K562 (cell line): ENCODE measurements at regions not wholly inside any gene's neighbourhood (a gene's known extent, or its start where the extent isn't known, plus 50 kb on each side); places are given as distances from the start of the nearest gene placed in this dataset.

Experiments
- ATAC-seq: fragments of 200-7000 bp; cut with Tn5 transposase; 3 replicates; pipeline ENCODE4 v1.9.1; 2020; ENCODE audit warnings: moderate library complexity
- BruUV-seq: library from RNA; stranded (reverse); fragments of 400-500 nt; replicated peaks from 2 replicates; lab custom pipeline; 2021; lab: Mats Ljungman, UMichigan
- CTCF ChIA-PET: fragments of 300-600 bp; formaldehyde crosslinking; extraction: SDS; loops from one replicate; lab custom pipeline; 2021; ENCODE audit warnings: low intra/inter-chr PET ratio; lab: Yijun Ruan, JAX
- POLR2A ChIA-PET: fragments of 300-600, 350-650 bp; sonication (Branson Sonifier 250); formaldehyde crosslinking; extraction: SDS; loops from one replicate; lab custom pipeline; 2021; ENCODE audit warnings: antibody characterized with exemption, inconsistent platforms; lab: Yijun Ruan, JAX
- DNase-seq, 4 experiments: peaks; one replicate each; pipeline versions ENCODE4 v3.0.0 to v3.0.0-alpha.2; 2011 to 2018; ENCODE audit warnings: low spot score in 3 of 4, mixed read lengths in 3 of 4; ENCODE audit errors: extremely low read depth in 1 of 4
- FAIRE-seq: peaks from 2 replicates; lab custom pipeline; 2011; peaks lifted over from hg19 to GRCh38; lab: Jason Lieb, UNC
- H2AFZ ChIP-seq: 2 replicates; pipeline ENCODE4 v1.6.0; 2011; ENCODE audit warnings: low read depth, low read length, control low read depth, inconsistent platforms
- H3K27ac ChIP-seq: fragments of 200-600 bp; 3 replicates; pipeline ENCODE4 v1.8.0; 2011; ENCODE audit warnings: low read depth, mild to moderate bottlenecking, control low read depth, inconsistent platforms, low read length, moderate library complexity, mixed read lengths; ENCODE audit errors: extremely low read depth
- H3K27me3 ChIP-seq, 2 experiments: fragments of 300-600 bp in 1 of 2; 2 replicates in 1 of 2; 3 replicates in 1 of 2; pipeline versions ENCODE4 v1.6.0 to v1.8.0; 2011; ENCODE audit warnings: inconsistent platforms in 2 of 2, low read length in 2 of 2, mild to moderate bottlenecking in 1 of 2, mixed read lengths in 1 of 2, moderate library complexity in 1 of 2; ENCODE audit not compliant: control insufficient read depth in 2 of 2, insufficient read depth in 2 of 2
- H3K36me3 ChIP-seq: fragments of 300-600 bp; 3 replicates; pipeline ENCODE4 v1.8.0; 2011; ENCODE audit warnings: mild to moderate bottlenecking, low read length, inconsistent platforms; ENCODE audit not compliant: control insufficient read depth, insufficient read depth
- H3K4me1 ChIP-seq, 2 experiments: fragments of 200-600 bp in 1 of 2; replicated peaks in 1 of 2; 2 replicates in 1 of 2; 3 replicates in 1 of 2; pipeline versions ENCODE4 v1.5.1 to v1.8.0; 2011; ENCODE audit warnings: inconsistent platforms in 2 of 2, low read length in 2 of 2, mild to moderate bottlenecking in 1 of 2, mixed read lengths in 1 of 2, moderate library complexity in 1 of 2; ENCODE audit not compliant: control insufficient read depth in 2 of 2, insufficient read depth in 2 of 2
- H3K4me2 ChIP-seq: 2 replicates; pipeline ENCODE4 v1.6.1; 2011; ENCODE audit warnings: low read length, control low read depth, inconsistent platforms, mixed read lengths; ENCODE audit not compliant: insufficient read depth
- H3K4me3 ChIP-seq: fragments of 200-600 bp; sonication (generic), shearing (Covaris generic); 2 replicates; pipeline ENCODE4 v1.5.1; 2016; ENCODE audit warnings: control low read depth, inconsistent platforms
- H3K79me2 ChIP-seq: fragments of 200-600 bp; 3 replicates; pipeline ENCODE4 v1.8.0; 2011; ENCODE audit warnings: low read length, inconsistent platforms; ENCODE audit not compliant: control insufficient read depth, insufficient read depth
- H3K9ac ChIP-seq, 2 experiments: 2 replicates each; pipeline versions ENCODE4 v1.6.0 to v1.6.1; 2011; ENCODE audit warnings: low read depth in 2 of 2, low read length in 2 of 2, control low read depth in 1 of 2, inconsistent platforms in 1 of 2, mild to moderate bottlenecking in 1 of 2, mixed read lengths in 1 of 2; ENCODE audit not compliant: insufficient read depth in 1 of 2
- H3K9me1 ChIP-seq: one replicate; pipeline ENCODE4 v1.6.0; 2011; ENCODE audit warnings: inconsistent platforms, mild to moderate bottlenecking, low read length, moderate library complexity; ENCODE audit not compliant: control insufficient read depth, insufficient read depth
- H3K9me3 ChIP-seq: replicated peaks from 2 replicates; pipeline ENCODE4 v1.5.1; 2011; ENCODE audit warnings: low read depth, low read length, inconsistent platforms; ENCODE audit not compliant: control insufficient read depth, insufficient read depth
- H4K20me1 ChIP-seq: replicated peaks from 2 replicates; pipeline ENCODE4 v1.6.1; 2011; ENCODE audit warnings: low read length, inconsistent platforms, mixed read lengths; ENCODE audit not compliant: control insufficient read depth, insufficient read depth
- BRCA1 ChIP-seq, 2 experiments: fragments of 450-650 bp in 1 of 2; sonication (generic) in 1 of 2; formaldehyde crosslinking in 1 of 2; IDR thresholded peaks; 2 replicates each; pipeline versions ENCODE4 v1.5.0 to v1.6.1; 2017 to 2020; ENCODE audit warnings: mild to moderate bottlenecking in 1 of 2, missing genetic modification reagents in 1 of 2
- FOXK2 ChIP-seq, 2 experiments: fragments of 450-650 bp; IDR thresholded peaks in 1 of 2; conservative IDR thresholded peaks in 1 of 2; 2 replicates each; pipeline ENCODE4 v1.6.1; 2016; ENCODE audit warnings: low read depth in 2 of 2, mild to moderate bottlenecking in 1 of 2
- ILK ChIP-seq: fragments of 450-650 bp; IDR thresholded peaks from 2 replicates; pipeline ENCODE4 v1.6.1; 2016; ENCODE audit warnings: missing genetic modification characterization, low read depth, mild to moderate bottlenecking, missing compliant biosample characterization, moderate library complexity, borderline replicate concordance
- MCM5 ChIP-seq: fragments of 450-650 bp; IDR thresholded peaks from 2 replicates; pipeline ENCODE4 v1.6.1; 2016; ENCODE audit warnings: low read depth
- MTA1 ChIP-seq: fragments of 450-650 bp; IDR thresholded peaks from 2 replicates; pipeline ENCODE4 v1.6.1; 2017; ENCODE audit warnings: borderline replicate concordance
- NUFIP1 ChIP-seq: fragments of 450-650 bp; IDR thresholded peaks from 2 replicates; pipeline ENCODE4 v1.6.1; 2018; ENCODE audit not compliant: partially characterized antibody
- WGBS: fragments of 100-300 bp; shearing (Covaris generic); methylation state at CpG from one replicate; pipeline ENCODE4 v1.1.6; 2016; ENCODE audit warnings: low coverage, mixed read lengths; ENCODE audit not compliant: insufficient coverage; ENCODE audit errors: missing lambda C conversion rate; 5-methylcytosine and 5-hydroxymethylcytosine counted together
- in situ Hi-C: fragments of 300-500 bp; cut with MboI; formaldehyde crosslinking; loops from 4 replicates; pipeline ENCODE4 v1.15.0; 2018; ENCODE audit warnings: inconsistent platforms, mixed read lengths
- intact Hi-C: fragments of 100-400 bp; cut with micrococcal nuclease; formaldehyde crosslinking; loops from 2 replicates; pipeline ENCODE4 v1.14.2; 2022
- TF ChIP-seq, protein P1 (sequence below): sonication (generic); formaldehyde crosslinking; IDR thresholded peaks from 2 replicates; pipeline ENCODE4 v1.8.0; 2023; ENCODE audit warnings: mild to moderate bottlenecking, missing genetic modification reagents
- TF ChIP-seq, protein P2 (sequence below): IDR thresholded peaks from 3 replicates; pipeline ENCODE4 v1.6.1; 2011; ENCODE audit warnings: borderline replicate concordance, mild to moderate bottlenecking; ENCODE audit not compliant: insufficient read length, insufficient read depth

DNA sequence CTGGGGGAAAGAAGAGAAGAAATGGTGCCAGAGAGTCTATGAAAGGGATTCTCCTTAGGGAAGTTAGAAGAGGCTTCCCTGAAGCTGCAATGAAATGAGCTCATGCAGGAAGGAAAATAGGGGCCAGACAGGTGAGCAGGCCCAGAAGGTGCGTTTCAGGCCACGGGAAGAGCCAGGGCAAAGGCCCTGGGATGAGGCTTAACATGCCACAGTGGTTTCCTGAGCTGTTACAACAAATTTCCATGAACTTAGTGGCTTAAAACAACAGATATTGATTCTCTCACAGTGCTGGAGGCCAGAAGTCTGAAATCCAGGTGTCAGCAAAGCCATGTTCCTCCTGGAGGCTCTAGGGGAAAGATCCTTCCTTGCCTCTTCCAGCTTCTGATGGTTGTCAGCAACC, 167.9 kb downstream of the TFAP2C start (continued):
- TF ChIP-seq, protein P1, sequence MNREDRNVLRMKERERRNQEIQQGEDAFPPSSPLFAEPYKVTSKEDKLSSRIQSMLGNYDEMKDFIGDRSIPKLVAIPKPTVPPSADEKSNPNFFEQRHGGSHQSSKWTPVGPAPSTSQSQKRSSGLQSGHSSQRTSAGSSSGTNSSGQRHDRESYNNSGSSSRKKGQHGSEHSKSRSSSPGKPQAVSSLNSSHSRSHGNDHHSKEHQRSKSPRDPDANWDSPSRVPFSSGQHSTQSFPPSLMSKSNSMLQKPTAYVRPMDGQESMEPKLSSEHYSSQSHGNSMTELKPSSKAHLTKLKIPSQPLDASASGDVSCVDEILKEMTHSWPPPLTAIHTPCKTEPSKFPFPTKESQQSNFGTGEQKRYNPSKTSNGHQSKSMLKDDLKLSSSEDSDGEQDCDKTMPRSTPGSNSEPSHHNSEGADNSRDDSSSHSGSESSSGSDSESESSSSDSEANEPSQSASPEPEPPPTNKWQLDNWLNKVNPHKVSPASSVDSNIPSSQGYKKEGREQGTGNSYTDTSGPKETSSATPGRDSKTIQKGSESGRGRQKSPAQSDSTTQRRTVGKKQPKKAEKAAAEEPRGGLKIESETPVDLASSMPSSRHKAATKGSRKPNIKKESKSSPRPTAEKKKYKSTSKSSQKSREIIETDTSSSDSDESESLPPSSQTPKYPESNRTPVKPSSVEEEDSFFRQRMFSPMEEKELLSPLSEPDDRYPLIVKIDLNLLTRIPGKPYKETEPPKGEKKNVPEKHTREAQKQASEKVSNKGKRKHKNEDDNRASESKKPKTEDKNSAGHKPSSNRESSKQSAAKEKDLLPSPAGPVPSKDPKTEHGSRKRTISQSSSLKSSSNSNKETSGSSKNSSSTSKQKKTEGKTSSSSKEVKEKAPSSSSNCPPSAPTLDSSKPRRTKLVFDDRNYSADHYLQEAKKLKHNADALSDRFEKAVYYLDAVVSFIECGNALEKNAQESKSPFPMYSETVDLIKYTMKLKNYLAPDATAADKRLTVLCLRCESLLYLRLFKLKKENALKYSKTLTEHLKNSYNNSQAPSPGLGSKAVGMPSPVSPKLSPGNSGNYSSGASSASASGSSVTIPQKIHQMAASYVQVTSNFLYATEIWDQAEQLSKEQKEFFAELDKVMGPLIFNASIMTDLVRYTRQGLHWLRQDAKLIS: no peak
- TF ChIP-seq, protein P2, sequence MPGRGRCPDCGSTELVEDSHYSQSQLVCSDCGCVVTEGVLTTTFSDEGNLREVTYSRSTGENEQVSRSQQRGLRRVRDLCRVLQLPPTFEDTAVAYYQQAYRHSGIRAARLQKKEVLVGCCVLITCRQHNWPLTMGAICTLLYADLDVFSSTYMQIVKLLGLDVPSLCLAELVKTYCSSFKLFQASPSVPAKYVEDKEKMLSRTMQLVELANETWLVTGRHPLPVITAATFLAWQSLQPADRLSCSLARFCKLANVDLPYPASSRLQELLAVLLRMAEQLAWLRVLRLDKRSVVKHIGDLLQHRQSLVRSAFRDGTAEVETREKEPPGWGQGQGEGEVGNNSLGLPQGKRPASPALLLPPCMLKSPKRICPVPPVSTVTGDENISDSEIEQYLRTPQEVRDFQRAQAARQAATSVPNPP: no peak
- TF ChIP-seq NUFIP1 (no peak), ILK (no peak), MCM5 (no peak)

- POLR2A ChIA-PET: no interaction called here
- intact Hi-C loops: no loop called here
- 7% methylated on average over 1 of the region's 1 CpG for WGBS
Observed at GRCh38 chr20:56798634-56799033, 169.5 kb downstream of the TFAP2C start.

More at GRCh38 chr20:56798634-56799033, 169.5 kb downstream of the TFAP2C start:
- CTCF ChIA-PET: no interaction called here
- DNase-seq: no peak
- H3K9ac ChIP-seq: no peak overlapping the region
- in situ Hi-C loops: no loop called here
- H3K27me3 ChIP-seq: peaks cover 9 to 31% of the 10 kb centered on the region in 2 experiments; a peak in 4 of 5 replicates
- H3K79me2 ChIP-seq: no peaks in the 10 kb centered on the region
- no peaks in the 10 kb centered on the region for H3K36me3 ChIP-seq
- H3K4me3 ChIP-seq: no peak overlapping the region
- H2AFZ ChIP-seq: no peak overlapping the region
- FAIRE-seq: no peak
- no peaks in the 10 kb centered on the region for H4K20me1 ChIP-seq
- no peaks in the 10 kb centered on the region for H3K9me3 ChIP-seq
- H3K27ac ChIP-seq: no peak overlapping the region
- no peak overlapping the region for H3K4me2 ChIP-seq
- no TSS peak for BruUV-seq
- TF ChIP-seq BRCA1 (IDR thresholded peaks at IDR 0.05): no peak
- TF ChIP-seq BRCA1 (CRISPR knock-in tag; IDR thresholded peaks at IDR 0.05): no peak
- TF ChIP-seq FOXK2 (conservative IDR thresholded peaks at IDR 0.05 in 1 of 2, IDR thresholded peaks at IDR 0.05 in 1 of 2; ENCODE audit: low read depth in 2 of 2): no peak
- TF ChIP-seq MTA1: no peak
- no peaks in the 10 kb centered on the region for H3K9me1 ChIP-seq
- no peak for ATAC-seq
- no peaks in the 10 kb centered on the region for H3K4me1 ChIP-seq
